ENCODE measurements at regions not wholly inside any gene's neighbourhood (a gene's known extent, or its start where the extent isn't known, plus 50 kb on each side); places are given as distances from the start of the nearest gene placed in this dataset.

DNA sequence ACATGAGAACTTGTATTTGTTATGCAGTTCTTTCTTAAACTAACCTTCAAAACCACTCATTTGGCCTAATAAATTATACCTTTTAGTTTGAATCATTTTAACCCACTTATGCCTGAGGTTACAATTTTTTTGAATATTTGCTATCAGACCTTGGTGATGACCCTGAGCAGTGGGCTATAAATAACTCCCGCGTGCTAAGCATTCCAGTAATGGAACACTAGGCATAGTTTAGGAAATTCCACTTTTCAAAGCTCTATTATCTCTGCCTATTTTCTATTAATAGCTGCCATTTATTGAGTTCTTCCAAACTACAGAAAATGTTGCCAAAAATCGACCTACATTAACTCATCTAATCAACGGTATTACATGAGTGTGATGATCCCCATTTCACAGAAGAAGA, 993.4 kb upstream of the FAT3 start:
- Histone ChIP-seq H3K9me3 (ENCODE audit: control insufficient read depth, insufficient read depth, low read length) (no peaks in the 10 kb centered on the region), H3K18ac (ENCODE audit: low read depth, low read length) (no peak overlapping the region), H3K4me2 (ENCODE audit: low read depth, low read length) (no peak overlapping the region), H3K9me1 (ENCODE audit: insufficient read depth, low read length) (no peaks in the 10 kb centered on the region), H3K27ac (ENCODE audit: insufficient read depth, low read length) (no peak overlapping the region), H2AK9ac (replicated peaks; ENCODE audit: low read depth, low read length, poor library complexity) (no peak overlapping the region), H3K79me1 (ENCODE audit: low read depth in 1 of 2, low read length in 2 of 2) (no peaks in the 10 kb centered on the region), H2BK120ac (ENCODE audit: low read depth, low read length) (no peak overlapping the region), H3K36me3 (ENCODE audit: control insufficient read depth, insufficient read depth, low read length) (no peaks in the 10 kb centered on the region), H3K23ac (ENCODE audit: low read depth, low read length) (no peak overlapping the region), H2BK15ac (ENCODE audit: low read depth, low read length) (no peak overlapping the region), H4K20me1 (ENCODE audit: insufficient read depth, low read length) (no peaks in the 10 kb centered on the region), H3K9ac (ENCODE audit: low read depth, low read length) (no peak overlapping the region), H3K27me3 (ENCODE audit: control insufficient read depth, insufficient read depth, low read length) (no peaks in the 10 kb centered on the region), H2AK5ac (ENCODE audit: low read depth, low read length) (no peak overlapping the region), H3K4me3 (ENCODE audit: insufficient read depth, low read depth, low read length) (no peak overlapping the region), H3K56ac (ENCODE audit: extremely low read depth, insufficient read depth, low read length) (no peak overlapping the region), H4K8ac (ENCODE audit: low read depth in 2 of 2, low read length in 2 of 2) (no peak overlapping the region), H3K4ac (ENCODE audit: low read depth, low read length) (no peak overlapping the region), H4K5ac (ENCODE audit: low read depth, low read length) (no peak overlapping the region), H3K4me1 (ENCODE audit: control insufficient read depth, insufficient read depth, low read length) (no peaks in the 10 kb centered on the region), H2AFZ (replicated peaks; ENCODE audit: low read length, poor library complexity) (no peak overlapping the region), H4K91ac (ENCODE audit: insufficient read depth, low read depth, low read length) (no peak overlapping the region), H3K14ac (replicated peaks; ENCODE audit: low read depth, low read length) (no peak overlapping the region), H2BK5ac (ENCODE audit: low read depth, low read length, poor library complexity, severe bottlenecking) (no peak overlapping the region), H2BK20ac (ENCODE audit: low read depth, low read length) (no peak overlapping the region)
- TF ChIP-seq CEBPB (IDR thresholded peaks at IDR 0.05; ENCODE audit: low read depth, low read length) (no peak), MAZ (IDR thresholded peaks at IDR 0.05; ENCODE audit: borderline replicate concordance, low read depth, low read length) (no peak), RFX5 (IDR thresholded peaks at IDR 0.05; ENCODE audit: low read depth, low read length) (no peak), RAD21 (IDR thresholded peaks at IDR 0.05; ENCODE audit: low read length) (no peak), BHLHE40 (IDR thresholded peaks at IDR 0.05; ENCODE audit: low read depth, low read length) (no peak), MAFK (IDR thresholded peaks at IDR 0.05; ENCODE audit: low read depth, low read length) (no peak), SMC3 (IDR thresholded peaks at IDR 0.05; ENCODE audit: low read depth, low read length) (no peak), NFE2L2 (IDR thresholded peaks at IDR 0.05; ENCODE audit: low read depth, low read length) (no peak), MXI1 (IDR thresholded peaks at IDR 0.05; ENCODE audit: borderline replicate concordance, low read depth, low read length) (no peak), CHD1 (IDR thresholded peaks at IDR 0.05; ENCODE audit: low read depth, low read length) (no peak), RCOR1 (IDR thresholded peaks at IDR 0.05; ENCODE audit: insufficient replicate concordance, low read length) (no peak), POLR2A (IDR thresholded peaks at IDR 0.05; ENCODE audit: low read depth, low read length) (no peak), FOS (IDR thresholded peaks at IDR 0.05; ENCODE audit: low read depth, low read length) (no peak)
- TF ChIP-seq, protein P1, sequence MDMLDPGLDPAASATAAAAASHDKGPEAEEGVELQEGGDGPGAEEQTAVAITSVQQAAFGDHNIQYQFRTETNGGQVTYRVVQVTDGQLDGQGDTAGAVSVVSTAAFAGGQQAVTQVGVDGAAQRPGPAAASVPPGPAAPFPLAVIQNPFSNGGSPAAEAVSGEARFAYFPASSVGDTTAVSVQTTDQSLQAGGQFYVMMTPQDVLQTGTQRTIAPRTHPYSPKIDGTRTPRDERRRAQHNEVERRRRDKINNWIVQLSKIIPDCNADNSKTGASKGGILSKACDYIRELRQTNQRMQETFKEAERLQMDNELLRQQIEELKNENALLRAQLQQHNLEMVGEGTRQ (IDR thresholded peaks at IDR 0.05; ENCODE audit: low read depth, low read length): no peak
- TF ChIP-seq, protein P2, sequence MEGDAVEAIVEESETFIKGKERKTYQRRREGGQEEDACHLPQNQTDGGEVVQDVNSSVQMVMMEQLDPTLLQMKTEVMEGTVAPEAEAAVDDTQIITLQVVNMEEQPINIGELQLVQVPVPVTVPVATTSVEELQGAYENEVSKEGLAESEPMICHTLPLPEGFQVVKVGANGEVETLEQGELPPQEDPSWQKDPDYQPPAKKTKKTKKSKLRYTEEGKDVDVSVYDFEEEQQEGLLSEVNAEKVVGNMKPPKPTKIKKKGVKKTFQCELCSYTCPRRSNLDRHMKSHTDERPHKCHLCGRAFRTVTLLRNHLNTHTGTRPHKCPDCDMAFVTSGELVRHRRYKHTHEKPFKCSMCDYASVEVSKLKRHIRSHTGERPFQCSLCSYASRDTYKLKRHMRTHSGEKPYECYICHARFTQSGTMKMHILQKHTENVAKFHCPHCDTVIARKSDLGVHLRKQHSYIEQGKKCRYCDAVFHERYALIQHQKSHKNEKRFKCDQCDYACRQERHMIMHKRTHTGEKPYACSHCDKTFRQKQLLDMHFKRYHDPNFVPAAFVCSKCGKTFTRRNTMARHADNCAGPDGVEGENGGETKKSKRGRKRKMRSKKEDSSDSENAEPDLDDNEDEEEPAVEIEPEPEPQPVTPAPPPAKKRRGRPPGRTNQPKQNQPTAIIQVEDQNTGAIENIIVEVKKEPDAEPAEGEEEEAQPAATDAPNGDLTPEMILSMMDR (conservative IDR thresholded peaks at IDR 0.05; ENCODE audit: low read depth, low read length): no peak
- TF ChIP-seq, protein P3, sequence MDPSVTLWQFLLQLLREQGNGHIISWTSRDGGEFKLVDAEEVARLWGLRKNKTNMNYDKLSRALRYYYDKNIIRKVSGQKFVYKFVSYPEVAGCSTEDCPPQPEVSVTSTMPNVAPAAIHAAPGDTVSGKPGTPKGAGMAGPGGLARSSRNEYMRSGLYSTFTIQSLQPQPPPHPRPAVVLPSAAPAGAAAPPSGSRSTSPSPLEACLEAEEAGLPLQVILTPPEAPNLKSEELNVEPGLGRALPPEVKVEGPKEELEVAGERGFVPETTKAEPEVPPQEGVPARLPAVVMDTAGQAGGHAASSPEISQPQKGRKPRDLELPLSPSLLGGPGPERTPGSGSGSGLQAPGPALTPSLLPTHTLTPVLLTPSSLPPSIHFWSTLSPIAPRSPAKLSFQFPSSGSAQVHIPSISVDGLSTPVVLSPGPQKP (IDR thresholded peaks at IDR 0.05; ENCODE audit: borderline replicate concordance, low read depth, low read length): no peak
- ATAC-seq (ENCODE audit: low read depth) (no peak), DNase-seq (no peak)
- dilution Hi-C loops (cut with HindIII; ENCODE audit: low sequenced_read_pairs, unreplicated experiment): no loop called here
- intact Hi-C loops (cut with micrococcal nuclease): no loop called here
- WGBS, 2 experiments (ENCODE audit: extremely low coverage in 2 of 2, insufficient read length in 1 of 2): no CpG with 5 or more reads among the region's 4 CpGs
- ChIA-PET CTCF (interaction anchor here (0.6 kb wide), 1 partner anchor 670 kb away, joined by 3 read pairs; no protein-coding TSS in a partner anchor), POLR2A (ENCODE audit: unreplicated experiment) (no interaction called here)
- no TSS peak for BruUV-seq (replicated peaks)
- in situ Hi-C loops (cut with MboI; ENCODE audit: low sequenced_read_pairs): no loop called here

Measured in IMR-90 (cell line).